ENCODE measurements at regions not wholly inside any gene's neighbourhood (a gene's known extent, or its start where the extent isn't known, plus 50 kb on each side); places are given as distances from the start of the nearest gene placed in this dataset.
"Not testable (repeated sequence)": the region's sequence is repeated elsewhere in the genome, so short reads cannot be mapped to it uniquely, and the experiment has no call there.

DNA sequence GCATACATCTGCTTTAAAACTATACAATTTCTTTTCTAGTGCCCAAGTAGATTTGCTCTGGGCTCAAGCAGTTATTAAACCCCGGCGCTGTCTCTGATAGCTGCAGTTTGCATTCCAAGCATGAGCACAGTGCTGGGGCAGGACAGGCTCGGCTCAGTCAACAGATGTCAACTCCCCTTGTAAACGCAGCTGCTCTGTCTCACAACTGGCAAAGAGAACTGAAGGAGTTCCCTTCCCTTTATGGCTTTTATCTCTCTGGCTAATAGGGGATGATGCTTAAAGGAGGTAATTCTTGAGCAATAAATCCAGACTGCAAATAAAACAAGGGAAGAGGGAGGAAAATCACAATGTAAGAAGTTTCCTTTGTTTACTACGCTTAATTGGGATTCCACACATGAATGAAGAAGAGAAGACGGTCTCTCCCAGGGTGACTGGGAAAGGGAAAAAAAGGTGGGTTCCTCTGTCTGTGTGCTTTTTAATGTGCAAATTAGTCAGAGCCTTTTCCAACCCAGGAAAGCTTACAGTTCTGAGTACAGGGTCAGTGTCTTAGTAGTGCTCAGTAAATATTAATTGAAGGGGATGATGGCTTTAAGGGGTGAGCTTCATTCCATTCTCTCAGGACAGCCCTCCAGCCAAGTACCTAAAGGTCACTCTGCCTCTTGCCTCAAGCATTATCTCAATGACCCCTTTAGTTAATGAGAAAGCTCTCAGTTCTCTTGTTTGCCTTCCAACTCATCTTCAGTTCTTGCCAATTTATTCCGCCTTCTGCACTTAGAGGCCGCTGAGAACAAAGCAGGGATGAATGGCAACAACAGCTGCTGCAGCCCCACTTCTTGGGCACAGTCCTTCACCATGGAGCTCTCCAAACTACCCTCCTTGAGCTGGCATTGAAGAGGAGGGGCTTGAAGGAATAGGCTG is 155.7 kb upstream of the JADE1 start:
- no peak for DNase-seq (ENCODE audit: low read depth, low spot score)
- Histone ChIP-seq H3K4me3 (ENCODE audit: low read length) (no peak overlapping the region), H3K27me3 (ENCODE audit: control insufficient read depth, insufficient read depth, low read length) (no peaks in the 10 kb centered on the region), H3K36me3 (ENCODE audit: control insufficient read depth, insufficient read depth, low read length) (no peaks in the 10 kb centered on the region), H3K27ac (ENCODE audit: low read length) (no peak overlapping the region), H3K9me3 (ENCODE audit: control insufficient read depth, insufficient read depth, low read length) (no peaks in the 10 kb centered on the region), H3K4me1 (ENCODE audit: control insufficient read depth, insufficient read depth, low read length) (no peaks in the 10 kb centered on the region)
- no CpG with 5 or more reads among the region's 8 CpGs for WGBS (ENCODE audit: insufficient coverage, insufficient read length)

DNA sequence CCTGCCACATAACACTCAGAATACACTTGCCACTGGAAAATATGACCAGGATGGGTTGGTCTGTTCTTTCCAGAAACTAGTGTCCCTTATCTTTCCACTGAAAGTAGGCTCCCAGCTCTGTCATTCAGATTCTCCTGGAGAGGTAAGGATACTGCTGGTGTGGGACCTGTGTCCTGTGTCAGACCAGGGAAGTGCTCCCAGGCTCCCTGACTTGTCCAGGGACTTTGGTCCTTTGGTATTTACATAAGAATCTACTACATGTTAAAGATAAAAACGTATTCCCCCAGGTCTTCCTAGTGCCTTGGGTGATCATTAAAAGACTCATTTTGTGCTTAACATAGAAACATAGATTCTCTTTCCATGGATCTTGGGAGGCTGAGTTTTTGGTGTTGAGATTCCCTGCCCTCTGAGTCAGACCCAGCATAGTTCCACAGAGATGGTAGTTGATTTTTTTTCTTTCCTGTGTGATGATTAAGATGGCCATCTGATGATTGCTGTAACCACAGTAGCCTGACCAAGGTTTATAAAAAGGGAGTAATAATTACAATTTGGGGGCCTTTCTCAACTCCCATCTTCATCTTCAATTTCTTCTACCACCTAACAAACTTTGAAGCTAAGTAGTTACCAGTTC is 159.8 kb upstream of the JADE1 start:
- H3K4me3 ChIP-seq (ENCODE audit: low read length) = no peak overlapping the region
- no peaks in the 10 kb centered on the region for H3K27me3 ChIP-seq (ENCODE audit: control insufficient read depth, insufficient read depth, low read length)
- DNase-seq (ENCODE audit: low read depth, low spot score) = no peak
- no peaks in the 10 kb centered on the region for H3K36me3 ChIP-seq (ENCODE audit: control insufficient read depth, insufficient read depth, low read length)
- H3K4me1 ChIP-seq (ENCODE audit: control insufficient read depth, insufficient read depth, low read length) = 0 out of 2 replicates have a peak, but pooled peaks cover 1% of the 10 kb centered on the region
- no peak overlapping the region for H3K27ac ChIP-seq (ENCODE audit: low read length)
- no peaks in the 10 kb centered on the region for H3K9me3 ChIP-seq (ENCODE audit: control insufficient read depth, insufficient read depth, low read length)
- no CpG with 5 or more reads among the region's 1 CpG for WGBS (ENCODE audit: insufficient coverage, insufficient read length)

DNA sequence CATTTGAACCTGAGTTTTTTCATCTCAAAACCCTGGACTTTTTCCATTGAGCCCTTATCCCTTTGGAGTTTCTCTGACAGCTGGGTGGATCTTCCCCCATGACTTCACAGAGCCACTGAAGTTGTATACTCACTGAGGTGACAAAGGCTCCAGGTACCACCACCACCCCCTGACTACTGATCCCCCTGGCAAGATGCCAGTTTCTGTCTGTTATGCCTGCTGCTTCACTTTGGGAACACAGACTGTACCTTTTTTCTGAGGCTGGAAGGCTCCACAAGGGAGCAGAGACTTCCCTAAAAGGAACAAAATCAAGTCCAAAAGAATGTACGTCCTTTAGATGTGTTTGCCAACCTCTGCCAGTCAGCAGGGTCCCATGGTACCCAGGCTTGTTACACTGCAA is 160.3 kb upstream of the JADE1 start:
- no CpG with 5 or more reads among the region's 1 CpG for WGBS (ENCODE audit: insufficient coverage, insufficient read length)
- Histone ChIP-seq H3K9me3 (ENCODE audit: control insufficient read depth, insufficient read depth, low read length) (no peaks in the 10 kb centered on the region), H3K27me3 (ENCODE audit: control insufficient read depth, insufficient read depth, low read length) (no peaks in the 10 kb centered on the region), H3K4me3 (ENCODE audit: low read length) (no peak overlapping the region), H3K36me3 (ENCODE audit: control insufficient read depth, insufficient read depth, low read length) (no peaks in the 10 kb centered on the region), H3K27ac (ENCODE audit: low read length) (no peak overlapping the region), H3K4me1 (ENCODE audit: control insufficient read depth, insufficient read depth, low read length) (0 out of 2 replicates have a peak, but pooled peaks cover 1% of the 10 kb centered on the region)
- DNase-seq (ENCODE audit: low read depth, low spot score) = no peak

DNA sequence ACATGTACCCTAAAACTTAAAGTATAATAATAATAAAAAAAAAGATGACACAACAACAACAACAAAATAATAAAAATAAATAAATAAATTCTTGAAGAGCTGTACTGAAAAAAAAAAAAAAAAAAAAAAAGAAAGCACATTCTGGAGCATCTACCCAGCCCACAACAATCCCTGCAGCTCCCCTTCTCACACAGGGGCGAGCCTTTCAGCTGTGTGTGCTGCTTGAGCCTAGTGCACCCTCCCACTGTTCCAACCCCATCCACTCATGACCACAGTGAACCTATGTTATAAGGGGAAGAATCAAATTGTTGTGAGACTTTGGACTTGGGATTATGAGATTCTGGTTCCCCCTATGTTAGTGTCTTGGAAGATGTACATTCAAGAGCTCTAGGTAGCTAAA is 161.5 kb upstream of the JADE1 start:
- H3K27ac ChIP-seq (ENCODE audit: low read length) = no peak overlapping the region
- H3K9me3 ChIP-seq (ENCODE audit: control insufficient read depth, insufficient read depth, low read length) = no peaks in the 10 kb centered on the region
- H3K27me3 ChIP-seq (ENCODE audit: control insufficient read depth, insufficient read depth, low read length) = no peaks in the 10 kb centered on the region
- 0 out of 2 replicates have a peak, but pooled peaks cover 1% of the 10 kb centered on the region for H3K4me1 ChIP-seq (ENCODE audit: control insufficient read depth, insufficient read depth, low read length)
- DNase-seq (ENCODE audit: low read depth, low spot score) = no peak
- no peak overlapping the region for H3K4me3 ChIP-seq (ENCODE audit: low read length)
- no peaks in the 10 kb centered on the region for H3K36me3 ChIP-seq (ENCODE audit: control insufficient read depth, insufficient read depth, low read length)
- no CpG with 5 or more reads among the region's 1 CpG for WGBS (ENCODE audit: insufficient coverage, insufficient read length)

DNA sequence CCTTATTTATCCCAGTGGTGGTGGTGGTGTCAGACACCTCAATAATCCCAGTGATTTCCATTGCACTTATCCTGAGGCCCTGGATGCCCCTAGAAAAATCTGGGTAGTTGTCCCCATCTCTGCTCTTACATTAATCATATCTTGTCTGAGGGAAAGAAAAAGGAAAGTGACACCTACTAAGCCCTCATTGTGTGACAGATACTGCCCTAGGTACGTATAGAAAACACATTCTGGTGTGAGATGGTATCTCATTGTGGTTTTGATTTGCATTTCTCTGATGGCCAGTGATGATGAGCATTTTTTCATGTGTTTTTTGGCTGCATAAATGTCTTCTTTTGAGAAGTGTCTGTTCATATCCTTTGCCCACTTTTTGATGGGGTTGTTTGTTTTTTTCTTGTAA is 162.6 kb upstream of the JADE1 start:
- H3K4me3 ChIP-seq (ENCODE audit: low read length); H3K27me3 ChIP-seq (ENCODE audit: control insufficient read depth, insufficient read depth, low read length); H3K27ac ChIP-seq (ENCODE audit: low read length); DNase-seq (ENCODE audit: low read depth, low spot score); H3K4me1 ChIP-seq (ENCODE audit: control insufficient read depth, insufficient read depth, low read length); H3K36me3 ChIP-seq (ENCODE audit: control insufficient read depth, insufficient read depth, low read length); H3K9me3 ChIP-seq (ENCODE audit: control insufficient read depth, insufficient read depth, low read length): not testable (repeated sequence)
- no CpG with 5 or more reads among the region's 1 CpG for WGBS (ENCODE audit: insufficient coverage, insufficient read length)

DNA sequence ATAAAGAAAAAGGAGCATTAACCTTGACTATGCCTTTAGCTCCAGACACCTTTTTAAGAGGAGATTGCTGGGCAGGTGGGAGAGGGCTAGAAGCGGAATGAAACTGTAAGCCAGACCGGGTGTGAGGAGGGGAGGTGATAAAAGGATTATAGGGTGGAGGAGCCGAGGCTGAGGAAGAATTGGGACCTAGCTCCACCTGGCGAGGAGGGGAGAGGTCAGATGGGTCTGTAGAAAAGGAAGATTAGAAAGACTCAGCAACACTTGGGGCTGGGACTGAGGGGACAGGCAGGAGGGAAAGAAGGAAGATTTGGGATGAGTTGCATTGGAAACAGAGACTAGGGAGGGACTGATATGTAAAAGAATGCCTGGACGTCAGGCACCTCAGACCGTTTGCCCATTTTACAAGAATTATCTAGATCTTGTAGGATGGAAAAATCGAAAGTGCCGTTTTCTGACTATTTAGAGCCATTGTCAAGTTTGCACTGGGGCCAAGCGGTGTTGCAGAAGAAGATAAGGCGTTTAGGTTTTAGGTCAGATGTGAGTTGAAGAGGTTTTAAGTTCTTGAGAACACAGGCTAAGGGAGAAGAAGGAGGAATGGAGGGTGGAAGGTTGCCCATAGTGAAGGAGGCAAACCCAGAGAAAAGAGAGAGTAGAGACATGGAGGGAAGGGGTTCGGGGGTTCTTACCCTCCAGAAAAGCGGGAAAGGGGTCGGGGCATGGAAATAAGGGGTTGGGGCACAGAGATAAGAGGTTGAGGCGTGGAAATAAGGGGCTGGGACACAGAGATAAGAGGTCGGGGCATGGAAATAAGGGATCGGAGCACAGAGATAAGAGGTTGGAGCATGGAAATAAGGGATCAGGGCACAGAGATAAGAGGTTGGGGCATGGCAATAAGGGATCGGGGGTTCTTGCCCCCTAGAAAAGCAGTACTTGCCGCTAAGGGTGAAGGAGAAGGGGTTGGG is 164.5 kb upstream of the JADE1 start:
- not testable (repeated sequence) for DNase-seq (ENCODE audit: low read depth, low spot score); H3K27ac ChIP-seq (ENCODE audit: low read length); H3K9me3 ChIP-seq (ENCODE audit: control insufficient read depth, insufficient read depth, low read length); H3K36me3 ChIP-seq (ENCODE audit: control insufficient read depth, insufficient read depth, low read length); H3K4me3 ChIP-seq (ENCODE audit: low read length); H3K4me1 ChIP-seq (ENCODE audit: control insufficient read depth, insufficient read depth, low read length); H3K27me3 ChIP-seq (ENCODE audit: control insufficient read depth, insufficient read depth, low read length)
- WGBS (ENCODE audit: insufficient coverage, insufficient read length) = no CpG with 5 or more reads among the region's 18 CpGs

DNA sequence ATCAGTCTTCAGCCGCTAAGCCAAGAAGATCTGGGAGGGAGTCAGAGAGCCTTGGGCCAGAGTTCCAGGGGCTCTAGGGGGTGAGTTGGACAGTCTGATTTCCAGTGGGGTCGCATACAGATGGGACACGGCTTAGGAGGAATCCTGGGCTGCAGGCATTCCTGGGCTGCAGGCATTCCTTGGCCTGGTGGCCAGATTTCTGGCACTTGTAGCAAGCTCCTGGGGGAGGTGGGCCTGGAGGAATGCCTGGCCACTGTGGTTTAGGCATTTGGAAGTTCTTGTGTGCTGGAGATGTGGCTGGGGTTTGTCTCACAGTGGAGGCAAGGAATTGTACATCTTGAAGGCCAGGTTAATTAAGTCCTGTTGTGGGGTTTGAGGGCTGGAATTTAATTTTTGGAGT is 165.4 kb upstream of the JADE1 start:
- H3K27ac ChIP-seq (ENCODE audit: low read length); H3K36me3 ChIP-seq (ENCODE audit: control insufficient read depth, insufficient read depth, low read length); H3K27me3 ChIP-seq (ENCODE audit: control insufficient read depth, insufficient read depth, low read length); H3K9me3 ChIP-seq (ENCODE audit: control insufficient read depth, insufficient read depth, low read length); H3K4me3 ChIP-seq (ENCODE audit: low read length); DNase-seq (ENCODE audit: low read depth, low spot score); H3K4me1 ChIP-seq (ENCODE audit: control insufficient read depth, insufficient read depth, low read length): not testable (repeated sequence)
- no CpG with 5 or more reads among the region's 3 CpGs for WGBS (ENCODE audit: insufficient coverage, insufficient read length)

DNA sequence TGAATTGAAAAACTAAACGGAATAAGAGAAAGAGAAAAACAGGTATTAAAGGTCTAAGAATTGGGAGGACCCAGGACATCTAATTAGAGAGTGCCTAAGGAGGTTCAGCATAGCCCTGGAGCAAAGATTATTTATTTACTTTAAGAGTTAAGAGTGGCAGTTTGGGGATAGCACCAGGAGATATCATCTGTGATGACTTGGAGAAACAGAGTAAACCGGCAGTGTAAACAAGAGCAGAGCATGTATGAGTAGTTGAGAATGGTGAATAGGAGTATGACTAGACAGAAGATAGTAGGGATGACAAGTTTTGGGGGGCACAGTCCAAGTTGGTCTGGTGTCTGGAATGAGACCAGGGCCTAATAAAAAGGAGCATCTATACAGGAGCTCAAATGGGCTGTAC is 167.9 kb upstream of the JADE1 start:
- no CpG with 5 or more reads among the region's 2 CpGs for WGBS (ENCODE audit: insufficient coverage, insufficient read length)
- H3K9me3 ChIP-seq (ENCODE audit: control insufficient read depth, insufficient read depth, low read length); H3K27ac ChIP-seq (ENCODE audit: low read length); H3K36me3 ChIP-seq (ENCODE audit: control insufficient read depth, insufficient read depth, low read length); H3K4me3 ChIP-seq (ENCODE audit: low read length); H3K4me1 ChIP-seq (ENCODE audit: control insufficient read depth, insufficient read depth, low read length); H3K27me3 ChIP-seq (ENCODE audit: control insufficient read depth, insufficient read depth, low read length); DNase-seq (ENCODE audit: low read depth, low spot score): not testable (repeated sequence)

DNA sequence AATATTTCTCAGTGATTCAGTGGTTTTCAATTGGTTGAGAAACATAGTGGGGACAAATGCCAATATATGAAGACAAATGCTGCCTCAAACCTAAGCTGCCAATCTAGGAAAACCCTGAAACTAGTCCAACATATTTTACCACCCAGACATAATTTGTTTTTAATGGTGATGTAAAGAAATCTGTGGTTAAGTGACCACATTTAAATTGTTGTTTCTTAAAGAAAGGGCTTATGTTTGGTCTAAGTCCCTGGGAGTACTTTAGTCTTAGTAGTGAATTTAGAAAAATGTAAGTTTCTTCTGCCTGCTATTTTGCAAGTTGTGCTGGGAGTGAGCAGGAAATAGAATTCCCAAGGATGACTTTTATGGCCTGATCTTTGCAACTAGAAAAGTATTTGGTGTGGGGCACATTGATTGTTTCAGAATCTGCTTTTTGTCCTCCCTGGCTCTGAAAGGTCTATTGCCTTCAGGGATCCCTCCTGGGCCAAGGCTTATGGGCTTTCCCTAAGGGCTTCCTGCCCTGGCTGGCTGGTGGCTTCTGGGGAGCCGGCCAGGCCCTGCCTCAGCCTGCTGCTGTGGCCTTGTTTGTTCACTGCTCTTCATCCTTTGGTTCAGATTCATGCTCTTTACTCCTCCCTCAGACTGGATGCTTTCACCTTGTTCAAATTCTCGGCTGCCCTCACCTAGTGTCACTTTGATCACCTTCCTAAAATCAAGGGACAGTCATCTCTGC is 169.8 kb upstream of the JADE1 start:
- no peak overlapping the region for H3K27ac ChIP-seq (ENCODE audit: low read length)
- H3K9me3 ChIP-seq (ENCODE audit: control insufficient read depth, insufficient read depth, low read length) = no peaks in the 10 kb centered on the region
- no CpG with 5 or more reads among the region's 2 CpGs for WGBS (ENCODE audit: insufficient coverage, insufficient read length)

More for the DNA sequence above, 169.8 kb upstream of the JADE1 start:
- Histone ChIP-seq H3K36me3 (ENCODE audit: control insufficient read depth, insufficient read depth, low read length) (no peaks in the 10 kb centered on the region), H3K27me3 (ENCODE audit: control insufficient read depth, insufficient read depth, low read length) (no peaks in the 10 kb centered on the region), H3K4me1 (ENCODE audit: control insufficient read depth, insufficient read depth, low read length) (peaks cover 6% of the 10 kb centered on the region; the same call in 1 of the 2 replicates), H3K4me3 (ENCODE audit: low read length) (no peak overlapping the region)
- no peak for DNase-seq (ENCODE audit: low read depth, low spot score)

All from iPS DF 6.9 (cell line).